ENCODE measurements at regions not wholly inside any gene's neighbourhood (a gene's known extent, or its start where the extent isn't known, plus 50 kb on each side); places are given as distances from the start of the nearest gene placed in this dataset.

GRCh38 chr6:98433325-98434056, 400.9 kb upstream of the POU3F2 start:
- H3K4me1 ChIP-seq (ENCODE audit: low read depth, poor library complexity, severe bottlenecking): peaks cover 60% of the 10 kb centered on the region
- no peaks in the 10 kb centered on the region for H4K20me1 ChIP-seq (ENCODE audit: insufficient read depth)
- no peaks in the 10 kb centered on the region for H3K79me2 ChIP-seq (ENCODE audit: insufficient read depth, low read depth)
- H3K4me3 ChIP-seq (IDR thresholded peaks at IDR 0.05; ENCODE audit: insufficient read depth, low read depth, low read length): no peak overlapping the region
- no peak overlapping the region for H2AFZ ChIP-seq (ENCODE audit: low read depth)
- H3K9ac ChIP-seq: peak overlapping the region; percentile 37; the same call in 1 of the 2 replicates
- H3K36me3 ChIP-seq (ENCODE audit: insufficient read depth): no peaks in the 10 kb centered on the region
- TF ChIP-seq CTCF (conservative IDR thresholded peaks at IDR 0.05; ENCODE audit: low read depth, low read length): no peak
- peak overlapping the region; percentile 83 for H3K4me2 ChIP-seq
- H3K27ac ChIP-seq: peak overlapping the region; percentile 90
- no peaks in the 10 kb centered on the region for H3K27me3 ChIP-seq (ENCODE audit: insufficient read depth, low read depth)

- no peak for TF ChIP-seq CTCF (conservative IDR thresholded peaks at IDR 0.05; ENCODE audit: low read depth, low read length)
- H3K27ac ChIP-seq: no peak overlapping the region
These were observed 390.7 kb upstream of the POU3F2 start for GRCh38 chr6:98443633-98444032.

GRCh38 chr6:98452685-98453084, 381.7 kb upstream of the POU3F2 start:
- no peak overlapping the region for H3K27ac ChIP-seq
- no peak for TF ChIP-seq CTCF (conservative IDR thresholded peaks at IDR 0.05; ENCODE audit: low read depth, low read length)
- H4K20me1 ChIP-seq (ENCODE audit: insufficient read depth): no peaks in the 10 kb centered on the region
- no peak overlapping the region for H3K4me2 ChIP-seq
- H2AFZ ChIP-seq (ENCODE audit: low read depth): no peak overlapping the region
- H3K4me1 ChIP-seq (ENCODE audit: low read depth, poor library complexity, severe bottlenecking): no peaks in the 10 kb centered on the region
- no peak overlapping the region for H3K4me3 ChIP-seq (IDR thresholded peaks at IDR 0.05; ENCODE audit: insufficient read depth, low read depth, low read length)
- H3K9ac ChIP-seq: no peak overlapping the region
- H3K79me2 ChIP-seq (ENCODE audit: insufficient read depth, low read depth): no peaks in the 10 kb centered on the region
- no peaks in the 10 kb centered on the region for H3K27me3 ChIP-seq (ENCODE audit: insufficient read depth, low read depth)
- H3K36me3 ChIP-seq (ENCODE audit: insufficient read depth): no peaks in the 10 kb centered on the region

More at GRCh38 chr6:98443633-98444032, 390.7 kb upstream of the POU3F2 start:
- Histone ChIP-seq H3K27me3 (ENCODE audit: insufficient read depth, low read depth) (no peaks in the 10 kb centered on the region), H3K79me2 (ENCODE audit: insufficient read depth, low read depth) (no peaks in the 10 kb centered on the region), H3K4me3 (IDR thresholded peaks at IDR 0.05; ENCODE audit: insufficient read depth, low read depth, low read length) (no peak overlapping the region), H3K9ac (no peak overlapping the region), H3K36me3 (ENCODE audit: insufficient read depth) (no peaks in the 10 kb centered on the region), H3K4me2 (no peak overlapping the region), H4K20me1 (ENCODE audit: insufficient read depth) (no peaks in the 10 kb centered on the region), H2AFZ (ENCODE audit: low read depth) (no peak overlapping the region), H3K4me1 (ENCODE audit: low read depth, poor library complexity, severe bottlenecking) (no peaks in the 10 kb centered on the region)

GRCh38 chr6:98454809-98455322, 379.5 kb upstream of the POU3F2 start:
- Histone ChIP-seq H3K36me3 (ENCODE audit: insufficient read depth) (no peaks in the 10 kb centered on the region), H2AFZ (ENCODE audit: low read depth) (no peak overlapping the region), H3K4me2 (no peak overlapping the region), H3K4me1 (ENCODE audit: low read depth, poor library complexity, severe bottlenecking) (no peaks in the 10 kb centered on the region), H3K79me2 (ENCODE audit: insufficient read depth, low read depth) (no peaks in the 10 kb centered on the region), H3K27me3 (ENCODE audit: insufficient read depth, low read depth) (no peaks in the 10 kb centered on the region), H3K9ac (no peak overlapping the region), H4K20me1 (ENCODE audit: insufficient read depth) (no peaks in the 10 kb centered on the region), H3K27ac (no peak overlapping the region), H3K4me3 (IDR thresholded peaks at IDR 0.05; ENCODE audit: insufficient read depth, low read depth, low read length) (no peak overlapping the region)
- no peak for TF ChIP-seq CTCF (conservative IDR thresholded peaks at IDR 0.05; ENCODE audit: low read depth, low read length)

Measured in KMS-11 (cell line).